ENCODE measurements at regions not wholly inside any gene's neighbourhood (a gene's known extent, or its start where the extent isn't known, plus 50 kb on each side); places are given as distances from the start of the nearest gene placed in this dataset.
"Not testable (repeated sequence)": the region's sequence is repeated elsewhere in the genome, so short reads cannot be mapped to it uniquely, and the experiment has no call there.

GRCh38 chr22:11618322-11618662, 3909.7 kb upstream of the OR11H1 start:
- peaks cover 29 to 91% (median 68%) of the 10 kb centered on the region in 8 donors for H3K9me3 Mint-ChIP-seq
- H3K4me3 Mint-ChIP-seq; H3K4me3 ChIP-seq (ENCODE audit: low read length in 2 of 2); H3K4me1 Mint-ChIP-seq; H3K9me3 ChIP-seq (ENCODE audit: control insufficient read depth in 1 of 2, low read length in 2 of 2); H3K4me1 ChIP-seq (ENCODE audit: insufficient read depth, low read length); H3K27me3 ChIP-seq (ENCODE audit: insufficient read depth, low read length); POLR2A ChIA-PET (ENCODE audit: partially characterized antibody); DNase-seq; intact Hi-C loops (cut with micrococcal nuclease); H3K27me3 Mint-ChIP-seq; H3K36me3 ChIP-seq (ENCODE audit: insufficient read depth, low read length); H3K27ac ChIP-seq (ENCODE audit: low read depth, low read length); CTCF ChIA-PET (ENCODE audit: partially characterized antibody); H3K27ac Mint-ChIP-seq: not testable (repeated sequence)
- H3K36me3 Mint-ChIP-seq = peaks cover 11 to 25% of the 10 kb centered on the region in 2 donors

- POLR2A ChIA-PET (ENCODE audit: partially characterized antibody) = not testable (repeated sequence)
Observed at GRCh38 chr22:11618688-11619087, 3909.3 kb upstream of the OR11H1 start.

GRCh38 chr22:11620921-11621762, 3906.8 kb upstream of the OR11H1 start:
- CTCF ChIA-PET (ENCODE audit: partially characterized antibody); H3K36me3 ChIP-seq (ENCODE audit: insufficient read depth, low read length); H3K27me3 Mint-ChIP-seq; H3K27ac Mint-ChIP-seq; intact Hi-C loops (cut with micrococcal nuclease); DNase-seq; H3K4me1 Mint-ChIP-seq; H3K9me3 ChIP-seq (ENCODE audit: control insufficient read depth in 1 of 2, low read length in 2 of 2); H3K4me3 Mint-ChIP-seq; POLR2A ChIA-PET (ENCODE audit: partially characterized antibody); H3K4me1 ChIP-seq (ENCODE audit: insufficient read depth, low read length); H3K27ac ChIP-seq (ENCODE audit: low read depth, low read length); H3K27me3 ChIP-seq (ENCODE audit: insufficient read depth, low read length); H3K4me3 ChIP-seq (ENCODE audit: low read length in 2 of 2): not testable (repeated sequence)
- H3K36me3 Mint-ChIP-seq = peaks cover 7 to 20% of the 10 kb centered on the region in 2 donors
- peaks cover 26 to 84% (median 62%) of the 10 kb centered on the region in 8 donors for H3K9me3 Mint-ChIP-seq

More at GRCh38 chr22:11618688-11619087, 3909.3 kb upstream of the OR11H1 start:
- H3K27ac ChIP-seq (ENCODE audit: low read depth, low read length); intact Hi-C loops (cut with micrococcal nuclease); H3K9me3 ChIP-seq (ENCODE audit: control insufficient read depth in 1 of 2, low read length in 2 of 2); DNase-seq; H3K4me1 Mint-ChIP-seq; H3K4me3 Mint-ChIP-seq; H3K27me3 ChIP-seq (ENCODE audit: insufficient read depth, low read length); H3K4me3 ChIP-seq (ENCODE audit: low read length in 2 of 2); H3K4me1 ChIP-seq (ENCODE audit: insufficient read depth, low read length); CTCF ChIA-PET (ENCODE audit: partially characterized antibody); H3K27me3 Mint-ChIP-seq; H3K27ac Mint-ChIP-seq; H3K36me3 ChIP-seq (ENCODE audit: insufficient read depth, low read length): not testable (repeated sequence)
- Mint-ChIP-seq H3K36me3 (peaks cover 11 to 25% of the 10 kb centered on the region in 2 donors), H3K9me3 (peaks cover 29 to 90% (median 66%) of the 10 kb centered on the region in 8 donors)

- Mint-ChIP-seq H3K36me3 (peaks cover 3 to 11% of the 10 kb centered on the region in 2 donors), H3K9me3 (peaks cover 23 to 84% (median 54%) of the 10 kb centered on the region in 8 donors)
- H3K27ac ChIP-seq (ENCODE audit: low read depth, low read length); H3K27me3 ChIP-seq (ENCODE audit: insufficient read depth, low read length); H3K36me3 ChIP-seq (ENCODE audit: insufficient read depth, low read length); H3K9me3 ChIP-seq (ENCODE audit: control insufficient read depth in 1 of 2, low read length in 2 of 2); POLR2A ChIA-PET (ENCODE audit: partially characterized antibody); H3K4me1 ChIP-seq (ENCODE audit: insufficient read depth, low read length); intact Hi-C loops (cut with micrococcal nuclease); H3K4me1 Mint-ChIP-seq; CTCF ChIA-PET (ENCODE audit: partially characterized antibody); H3K27me3 Mint-ChIP-seq; H3K27ac Mint-ChIP-seq; DNase-seq; H3K4me3 ChIP-seq (ENCODE audit: low read length in 2 of 2); H3K4me3 Mint-ChIP-seq: not testable (repeated sequence)
Observed at GRCh38 chr22:11622774-11623173, 3905.2 kb upstream of the OR11H1 start.

DNA sequence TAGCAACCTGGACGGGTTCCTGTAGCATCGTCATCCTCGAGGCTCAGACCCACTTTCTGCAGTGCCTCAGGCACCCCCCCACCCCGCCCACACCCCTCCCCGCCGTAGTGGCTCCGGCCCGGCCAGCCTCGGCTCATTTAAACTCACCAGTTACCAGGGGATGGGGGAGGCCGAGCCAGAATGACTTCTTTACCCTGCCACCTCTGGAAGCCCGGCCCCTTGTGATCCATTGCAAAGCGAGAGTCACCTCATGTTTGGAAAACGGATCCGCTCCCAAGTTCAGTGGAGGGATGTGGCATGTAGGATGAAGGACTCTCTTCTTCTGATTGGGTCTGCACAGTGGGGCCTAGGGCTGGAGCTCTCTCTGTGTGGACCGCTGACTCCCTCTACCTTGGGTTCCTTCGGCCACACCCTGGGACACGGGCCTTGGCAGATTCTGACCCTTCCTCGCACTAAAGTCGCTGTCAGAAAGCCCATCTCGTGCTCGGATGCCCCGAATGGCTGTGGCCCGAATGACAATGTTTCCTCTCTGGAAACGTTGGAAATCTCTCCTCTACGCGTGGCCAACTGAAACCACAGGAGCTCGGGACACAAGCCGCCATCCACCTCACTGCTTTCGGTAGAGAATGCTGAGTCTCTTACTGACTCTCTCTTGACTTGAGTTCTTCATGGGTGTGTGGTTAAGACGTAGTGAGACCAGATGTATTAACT, 3902.1 kb upstream of the OR11H1 start:
- H3K27ac ChIP-seq (ENCODE audit: low read depth, low read length); H3K9me3 ChIP-seq (ENCODE audit: control insufficient read depth in 1 of 2, low read length in 2 of 2); H3K4me1 Mint-ChIP-seq; CTCF ChIA-PET (ENCODE audit: partially characterized antibody); H3K4me3 Mint-ChIP-seq; H3K27me3 Mint-ChIP-seq; H3K4me3 ChIP-seq (ENCODE audit: low read length in 2 of 2); H3K27me3 ChIP-seq (ENCODE audit: insufficient read depth, low read length); H3K36me3 ChIP-seq (ENCODE audit: insufficient read depth, low read length); POLR2A ChIA-PET (ENCODE audit: partially characterized antibody); H3K4me1 ChIP-seq (ENCODE audit: insufficient read depth, low read length); intact Hi-C loops (cut with micrococcal nuclease); DNase-seq; H3K27ac Mint-ChIP-seq: not testable (repeated sequence)
- H3K36me3 Mint-ChIP-seq = peaks cover 8 to 13% of the 10 kb centered on the region in 2 donors
- H3K9me3 Mint-ChIP-seq = peaks cover 11 to 75% (median 43%) of the 10 kb centered on the region in 8 donors

DNA sequence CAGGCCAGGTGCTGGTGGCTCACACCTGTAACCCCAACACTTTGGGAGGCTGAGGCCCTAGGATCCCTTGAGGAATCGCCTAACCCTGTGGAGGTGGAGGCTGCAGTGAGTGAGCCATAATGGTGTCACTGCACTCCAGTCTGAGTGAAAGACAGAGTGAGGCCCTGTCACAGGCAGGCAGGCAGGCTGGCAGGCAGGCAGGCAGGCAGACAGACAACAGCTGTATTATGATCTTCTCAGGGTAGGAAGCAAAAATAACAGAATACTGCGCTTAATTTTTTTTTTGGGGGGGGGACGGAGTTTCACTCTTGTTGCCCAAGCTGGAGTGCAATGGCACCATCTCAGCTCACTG, 3901.6 kb upstream of the OR11H1 start:
- H3K27me3 ChIP-seq (ENCODE audit: insufficient read depth, low read length) = no peaks in the 10 kb centered on the region
- DNase-seq = no peak
- Mint-ChIP-seq H3K27ac (no peak overlapping the region), H3K4me1 (peaks cover 0 to 1% (median 0%) of the 10 kb centered on the region in 4 donors), H3K27me3 (no peaks in the 10 kb centered on the region), H3K9me3 (peaks cover 11 to 73% (median 44%) of the 10 kb centered on the region in 8 donors), H3K4me3 (no peak overlapping the region), H3K36me3 (peaks cover 8 to 15% of the 10 kb centered on the region in 2 donors)
- H3K9me3 ChIP-seq (ENCODE audit: control insufficient read depth in 1 of 2, low read length in 2 of 2) = no peaks in the 10 kb centered on the region
- H3K27ac ChIP-seq (ENCODE audit: low read depth, low read length) = no peak overlapping the region
- CTCF ChIA-PET (ENCODE audit: partially characterized antibody) = no interaction called here
- intact Hi-C loops (cut with micrococcal nuclease) = no loop called here
- H3K36me3 ChIP-seq (ENCODE audit: insufficient read depth, low read length) = no peaks in the 10 kb centered on the region
- no peaks in the 10 kb centered on the region for H3K4me1 ChIP-seq (ENCODE audit: insufficient read depth, low read length)
- no peak overlapping the region for H3K4me3 ChIP-seq (ENCODE audit: low read length in 2 of 2)
- POLR2A ChIA-PET (ENCODE audit: partially characterized antibody) = no interaction called here

DNA sequence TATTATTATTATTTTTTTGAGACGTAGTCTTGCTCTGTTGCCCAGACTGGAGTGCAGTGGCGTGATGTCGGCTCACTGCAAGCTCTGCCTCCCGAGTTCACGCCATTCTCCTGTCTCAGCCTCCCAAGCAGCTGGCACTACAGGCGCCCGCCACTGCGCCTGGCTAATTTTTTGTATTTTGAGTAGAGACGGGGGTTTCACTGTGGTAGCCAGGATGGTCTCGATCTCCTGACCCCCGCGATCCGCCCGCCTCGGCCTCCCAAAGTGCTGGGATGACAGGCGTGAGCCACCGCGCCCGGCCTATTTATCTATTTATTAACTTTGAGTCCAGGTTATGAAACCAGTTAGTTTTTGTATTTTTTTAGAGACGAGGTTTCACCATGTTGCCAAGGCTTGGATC, 3901.0 kb upstream of the OR11H1 start:
- H3K4me1 ChIP-seq (ENCODE audit: insufficient read depth, low read length); CTCF ChIA-PET (ENCODE audit: partially characterized antibody); H3K27me3 Mint-ChIP-seq; H3K27me3 ChIP-seq (ENCODE audit: insufficient read depth, low read length); H3K27ac Mint-ChIP-seq; intact Hi-C loops (cut with micrococcal nuclease); H3K4me3 Mint-ChIP-seq; DNase-seq; H3K4me1 Mint-ChIP-seq; POLR2A ChIA-PET (ENCODE audit: partially characterized antibody); H3K27ac ChIP-seq (ENCODE audit: low read depth, low read length); H3K36me3 ChIP-seq (ENCODE audit: insufficient read depth, low read length); H3K9me3 ChIP-seq (ENCODE audit: control insufficient read depth in 1 of 2, low read length in 2 of 2); H3K4me3 ChIP-seq (ENCODE audit: low read length in 2 of 2): not testable (repeated sequence)
- Mint-ChIP-seq H3K36me3 (peaks cover 8 to 15% of the 10 kb centered on the region in 2 donors), H3K9me3 (peaks cover 11 to 68% (median 41%) of the 10 kb centered on the region in 8 donors)
